EL (cell line): ENCODE measurements at regions not wholly inside any gene's neighbourhood (a gene's known extent, or its start where the extent isn't known, plus 50 kb on each side); places are given as distances from the start of the nearest gene placed in this dataset.
"Not testable (repeated sequence)": the region's sequence is repeated elsewhere in the genome, so short reads cannot be mapped to it uniquely, and the experiment has no call there.

Experiments
- DNase-seq: peaks from one replicate; pipeline ENCODE4 v3.0.0-alpha.2; 2016

GRCh38 chr16:52386694-52387093 is 160.2 kb downstream of the TOX3 start:
- no peak for DNase-seq

- no peak for DNase-seq
Observed at GRCh38 chr16:52384378-52384777, 162.6 kb downstream of the TOX3 start.

GRCh38 chr16:52383640-52384292 is 163.2 kb downstream of the TOX3 start:
- DNase-seq = no peak

- DNase-seq = no peak
Observed at GRCh38 chr16:52383119-52383518, 163.8 kb downstream of the TOX3 start.

- no peak for DNase-seq
Observed at GRCh38 chr16:52379551-52379950, 167.4 kb downstream of the TOX3 start.

GRCh38 chr16:52376676-52377280 is 170.2 kb downstream of the TOX3 start:
- no peak for DNase-seq

- no peak for DNase-seq
Observed at GRCh38 chr16:52372313-52372712, 174.6 kb downstream of the TOX3 start.

GRCh38 chr16:52368859-52369258 is 178.1 kb downstream of the TOX3 start:
- no peak for DNase-seq

- no peak for DNase-seq
Observed at GRCh38 chr16:52367821-52368220, 179.1 kb downstream of the TOX3 start.

GRCh38 chr16:52366983-52367382 is 180.0 kb downstream of the TOX3 start:
- no peak for DNase-seq

- DNase-seq = no peak
Observed at GRCh38 chr16:52364500-52364899, 182.4 kb downstream of the TOX3 start.

GRCh38 chr16:52363082-52363481 is 183.9 kb downstream of the TOX3 start:
- no peak for DNase-seq

GRCh38 chr16:52357711-52358110 is 189.2 kb downstream of the TOX3 start:
- no peak for DNase-seq

GRCh38 chr16:52353249-52353648 is 193.7 kb downstream of the TOX3 start:
- DNase-seq = no peak

- no peak for DNase-seq
Observed at GRCh38 chr16:52351451-52351850, 195.5 kb downstream of the TOX3 start.

- DNase-seq = no peak
Observed at GRCh38 chr16:52350031-52350642, 196.8 kb downstream of the TOX3 start.

- no peak for DNase-seq
Observed at GRCh38 chr16:52346709-52347108, 200.2 kb downstream of the TOX3 start.

GRCh38 chr16:52333673-52334072 is 213.3 kb downstream of the TOX3 start:
- not testable (repeated sequence) for DNase-seq

GRCh38 chr16:52320930-52321439 is 226.0 kb downstream of the TOX3 start:
- no peak for DNase-seq

- no peak for DNase-seq
Observed at GRCh38 chr16:52318302-52319009, 228.5 kb downstream of the TOX3 start.

GRCh38 chr16:52316241-52316640 is 230.7 kb downstream of the TOX3 start:
- no peak for DNase-seq

GRCh38 chr16:52312716-52313115 is 234.2 kb downstream of the TOX3 start:
- no peak for DNase-seq
